ENCODE measurements at regions not wholly inside any gene's neighbourhood (a gene's known extent, or its start where the extent isn't known, plus 50 kb on each side); places are given as distances from the start of the nearest gene placed in this dataset.

- TF ChIP-seq RFX5 (IDR thresholded peaks at IDR 0.05) (no peak), CTCF (IDR thresholded peaks at IDR 0.05) (no peak), BCL3 (IDR thresholded peaks at IDR 0.05) (no peak), MAFK (IDR thresholded peaks at IDR 0.05; ENCODE audit: partially characterized antibody) (no peak), MAX (IDR thresholded peaks at IDR 0.05) (no peak), MAZ (IDR thresholded peaks at IDR 0.05; ENCODE audit: borderline replicate concordance, low read depth, low read length) (no peak), EP300 (IDR thresholded peaks at IDR 0.05) (no peak), POLR2A (IDR thresholded peaks at IDR 0.05; ENCODE audit: low read length) (no peak), CHD2 (IDR thresholded peaks at IDR 0.05; ENCODE audit: low read length, partially characterized antibody) (no peak), ATOH8 (CRISPR knock-in tag; IDR thresholded peaks at IDR 0.05; ENCODE audit: low read depth) (no peak)
- TF ChIP-seq, protein P1, sequence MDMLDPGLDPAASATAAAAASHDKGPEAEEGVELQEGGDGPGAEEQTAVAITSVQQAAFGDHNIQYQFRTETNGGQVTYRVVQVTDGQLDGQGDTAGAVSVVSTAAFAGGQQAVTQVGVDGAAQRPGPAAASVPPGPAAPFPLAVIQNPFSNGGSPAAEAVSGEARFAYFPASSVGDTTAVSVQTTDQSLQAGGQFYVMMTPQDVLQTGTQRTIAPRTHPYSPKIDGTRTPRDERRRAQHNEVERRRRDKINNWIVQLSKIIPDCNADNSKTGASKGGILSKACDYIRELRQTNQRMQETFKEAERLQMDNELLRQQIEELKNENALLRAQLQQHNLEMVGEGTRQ (IDR thresholded peaks at IDR 0.05) = no peak
Measured at GRCh38 chr4:104901961-104902605, 244.6 kb upstream of the TET2 start.

Measured in A549 (cell line).